ENCODE measurements at regions not wholly inside any gene's neighbourhood (a gene's known extent, or its start where the extent isn't known, plus 50 kb on each side); places are given as distances from the start of the nearest gene placed in this dataset.

DNA sequence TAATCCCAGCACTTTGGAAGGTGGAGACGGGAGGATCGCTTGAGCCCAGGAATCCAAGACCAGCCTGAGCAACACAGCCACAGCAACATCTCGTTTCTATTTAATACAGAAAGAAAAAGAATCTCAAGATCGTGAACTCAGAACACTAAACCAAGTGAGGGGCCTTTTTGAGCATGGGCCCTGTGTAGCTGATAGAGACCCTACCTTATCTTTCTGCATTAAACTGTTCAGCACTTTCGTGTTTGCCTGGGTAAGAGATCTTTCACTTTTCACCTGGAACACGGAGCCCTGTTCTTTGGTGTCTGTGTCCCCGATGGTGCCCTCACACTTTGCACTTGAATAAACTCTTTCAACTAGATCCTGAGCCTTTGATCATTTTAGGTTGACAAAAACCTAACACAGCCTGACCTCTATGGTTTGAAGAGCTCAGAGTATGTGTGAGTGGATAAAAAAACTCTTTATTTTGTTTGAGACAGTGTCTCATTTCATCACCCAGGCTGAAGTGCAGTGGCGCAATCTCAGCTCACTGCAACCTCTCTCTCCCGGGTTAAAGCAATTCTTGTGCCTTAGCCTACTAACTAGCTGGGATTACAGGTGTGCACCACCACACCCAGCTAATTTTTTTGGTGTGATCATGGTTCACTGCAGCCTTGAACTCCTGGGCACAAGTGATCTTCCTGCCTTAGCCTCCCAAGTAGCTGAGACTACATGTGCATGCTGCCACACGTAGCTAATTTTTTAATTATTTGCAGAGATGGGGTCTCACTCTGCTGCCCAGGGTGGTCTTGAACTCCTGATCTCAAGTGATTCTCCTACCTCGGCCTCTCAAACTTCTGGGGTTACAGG is 83.8 kb upstream of the GRIN2A start:
- TF ChIP-seq, protein P1, sequence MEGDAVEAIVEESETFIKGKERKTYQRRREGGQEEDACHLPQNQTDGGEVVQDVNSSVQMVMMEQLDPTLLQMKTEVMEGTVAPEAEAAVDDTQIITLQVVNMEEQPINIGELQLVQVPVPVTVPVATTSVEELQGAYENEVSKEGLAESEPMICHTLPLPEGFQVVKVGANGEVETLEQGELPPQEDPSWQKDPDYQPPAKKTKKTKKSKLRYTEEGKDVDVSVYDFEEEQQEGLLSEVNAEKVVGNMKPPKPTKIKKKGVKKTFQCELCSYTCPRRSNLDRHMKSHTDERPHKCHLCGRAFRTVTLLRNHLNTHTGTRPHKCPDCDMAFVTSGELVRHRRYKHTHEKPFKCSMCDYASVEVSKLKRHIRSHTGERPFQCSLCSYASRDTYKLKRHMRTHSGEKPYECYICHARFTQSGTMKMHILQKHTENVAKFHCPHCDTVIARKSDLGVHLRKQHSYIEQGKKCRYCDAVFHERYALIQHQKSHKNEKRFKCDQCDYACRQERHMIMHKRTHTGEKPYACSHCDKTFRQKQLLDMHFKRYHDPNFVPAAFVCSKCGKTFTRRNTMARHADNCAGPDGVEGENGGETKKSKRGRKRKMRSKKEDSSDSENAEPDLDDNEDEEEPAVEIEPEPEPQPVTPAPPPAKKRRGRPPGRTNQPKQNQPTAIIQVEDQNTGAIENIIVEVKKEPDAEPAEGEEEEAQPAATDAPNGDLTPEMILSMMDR (IDR thresholded peaks at IDR 0.05), result no peak
- no peak for TF ChIP-seq ZFX (IDR thresholded peaks at IDR 0.05; ENCODE audit: borderline replicate concordance)

All from 22Rv1 (cell line).